HG03442 (cell line): ENCODE measurements at regions not wholly inside any gene's neighbourhood (a gene's known extent, or its start where the extent isn't known, plus 50 kb on each side); places are given as distances from the start of the nearest gene placed in this dataset.
"Not testable (repeated sequence)": the region's sequence is repeated elsewhere in the genome, so short reads cannot be mapped to it uniquely, and the experiment has no call there.

ENCODE experiments used
- ATAC-seq: cut with Tn5 transposase; IDR thresholded peaks from one replicate; pipeline ENCODE4 v1.9.1; 2021; ENCODE audit warnings: mild to moderate bottlenecking, moderate library complexity; ENCODE audit not compliant: unreplicated experiment

DNA sequence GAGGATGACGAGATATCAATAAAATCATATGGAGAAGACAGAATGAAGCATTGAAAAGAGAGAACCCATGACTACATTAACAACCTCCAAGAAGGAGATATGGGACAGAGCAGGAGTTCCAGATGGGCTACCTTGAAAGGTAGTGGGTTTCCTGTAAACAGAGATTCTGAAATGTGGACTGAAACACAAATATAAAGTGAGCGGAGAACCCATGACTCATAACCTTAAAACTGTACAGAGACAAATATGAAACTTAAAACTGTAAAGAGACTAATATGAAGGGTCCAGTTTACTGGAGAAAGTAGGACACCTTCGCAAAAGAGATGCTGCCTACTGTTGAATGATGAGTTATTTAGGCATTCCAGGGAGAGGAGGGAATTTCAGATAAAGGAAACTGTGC lies 383.7 kb downstream of the CAAP1 start:
- ATAC-seq: no peak

- ATAC-seq: no peak
Measured at GRCh38 chr9:26504057-26504456, 388.5 kb downstream of the CAAP1 start.

DNA sequence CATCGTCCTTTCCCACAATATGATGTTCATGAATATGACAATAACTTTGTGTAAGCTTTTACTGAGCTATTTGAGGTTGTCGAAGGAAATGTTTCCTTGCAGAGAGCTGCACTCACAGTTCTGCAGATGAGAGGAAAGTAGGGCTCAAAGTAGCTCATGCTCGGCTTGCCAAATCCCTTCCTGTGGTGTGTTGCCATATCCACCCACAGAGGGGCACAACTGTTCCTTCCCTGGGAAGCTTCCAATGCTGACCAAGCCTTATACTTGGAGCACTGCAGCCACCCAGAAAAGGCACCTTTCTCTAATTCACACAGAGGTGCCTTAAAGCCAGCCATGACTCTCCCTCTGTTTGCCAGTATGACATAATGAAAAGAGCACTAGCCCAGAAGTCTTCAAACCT lies 390.3 kb downstream of the CAAP1 start:
- ATAC-seq: no peak

- no peak for ATAC-seq
Measured at GRCh38 chr9:26500471-26500870, 392.1 kb downstream of the CAAP1 start.

DNA sequence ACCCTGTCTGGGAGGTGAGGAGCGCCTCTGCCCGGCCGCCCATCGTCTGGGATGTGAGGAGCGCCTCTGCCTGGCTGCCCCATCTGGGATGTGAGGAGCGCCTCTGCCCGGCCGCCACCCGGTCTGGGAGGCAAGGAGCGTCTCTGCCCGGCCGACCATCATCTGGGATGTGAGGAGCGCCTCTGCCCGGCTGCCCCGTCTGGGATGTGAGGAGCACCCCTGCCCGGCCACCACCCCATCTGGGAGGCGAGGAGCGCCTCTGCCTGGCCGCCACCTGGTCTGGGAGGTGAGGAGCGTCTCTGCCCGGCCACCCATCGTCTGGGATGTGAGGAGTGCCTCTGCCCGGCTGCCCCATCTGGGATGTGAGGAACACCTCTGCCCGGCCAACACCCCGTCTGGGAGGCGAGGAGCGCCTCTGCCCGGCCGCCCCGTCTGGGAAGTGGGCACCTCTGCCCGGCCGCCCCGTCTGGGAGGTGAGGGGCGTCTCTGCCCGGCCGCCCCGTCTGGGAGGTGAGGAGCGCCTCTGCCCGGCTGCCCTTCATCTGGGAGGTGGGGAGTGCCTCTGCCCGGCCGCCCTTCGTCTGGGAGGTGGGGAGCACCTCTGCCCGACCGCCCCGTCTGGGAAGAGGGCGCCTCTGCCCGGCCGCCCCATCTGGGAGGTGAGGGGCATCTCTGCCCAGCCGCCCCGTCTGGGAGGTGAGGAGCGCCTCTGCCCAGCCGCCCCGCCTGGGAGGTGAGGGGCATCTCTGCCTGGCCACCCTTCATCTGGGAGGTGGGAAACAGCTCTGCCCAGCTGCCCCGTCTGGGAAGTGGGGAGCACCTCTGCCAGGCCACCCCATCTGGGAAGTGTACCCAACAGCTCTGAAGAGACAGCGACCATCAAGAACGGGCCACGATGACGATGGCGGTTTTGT lies 399.7 kb downstream of the CAAP1 start:
- ATAC-seq: not testable (repeated sequence)

DNA sequence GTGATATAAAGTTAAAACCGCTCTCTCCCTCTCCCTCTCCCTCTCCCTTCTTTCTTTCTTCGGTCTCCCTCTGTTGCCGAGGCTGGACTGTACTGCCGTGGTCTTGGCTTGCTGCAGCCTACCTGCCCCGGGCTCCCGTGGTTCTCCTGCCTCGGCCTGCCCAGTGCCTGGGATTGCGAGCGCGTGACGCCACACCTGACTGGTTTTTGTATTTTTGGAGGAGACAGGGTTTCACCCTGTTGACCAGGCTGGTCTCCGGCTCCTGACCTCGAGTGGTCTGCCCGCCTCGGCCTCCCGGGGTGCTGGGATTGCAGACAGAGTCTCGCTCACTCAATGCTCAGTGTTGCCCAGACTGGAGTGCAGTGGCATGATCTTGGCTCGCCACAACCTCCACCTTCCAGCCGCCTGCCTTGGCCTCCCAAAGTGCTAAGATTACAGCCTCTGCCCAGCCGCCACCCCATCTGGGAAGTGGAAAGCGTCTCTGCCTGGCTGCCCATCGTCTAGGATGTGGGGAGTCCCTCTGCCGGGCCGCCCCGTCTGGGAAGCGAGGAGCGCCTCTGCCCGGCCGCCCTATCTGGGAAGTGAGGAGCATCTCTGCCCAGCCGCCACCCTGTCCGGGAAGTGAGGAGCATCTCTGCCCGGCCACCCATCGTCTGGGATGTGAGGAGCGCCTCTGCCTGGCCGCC lies 400.5 kb downstream of the CAAP1 start:
- ATAC-seq: not testable (repeated sequence)

DNA sequence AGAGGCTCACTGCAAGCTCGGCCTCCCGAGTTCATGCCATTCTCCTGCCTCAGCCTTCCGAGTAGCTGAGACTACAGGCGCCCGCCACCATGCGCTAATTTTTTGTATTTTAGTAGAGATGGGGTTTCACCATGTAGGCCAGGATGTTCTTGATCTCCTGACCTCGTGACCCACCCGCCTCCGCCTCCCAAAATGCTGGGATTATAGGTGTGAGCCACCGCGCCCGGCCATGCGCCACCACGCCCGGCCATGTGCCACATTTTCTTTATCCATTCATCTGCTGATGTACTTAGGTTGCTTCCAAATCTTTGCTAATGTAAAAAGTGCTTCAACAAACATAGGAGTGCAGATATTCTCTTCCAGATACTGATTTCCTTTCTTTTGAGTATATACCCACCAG lies 408.6 kb downstream of the CAAP1 start:
- ATAC-seq: no peak

- ATAC-seq: no peak
Measured at GRCh38 chr9:26477963-26478362, 414.6 kb downstream of the CAAP1 start.

- no peak for ATAC-seq
Measured at GRCh38 chr9:26471261-26471660, 421.3 kb downstream of the CAAP1 start.

DNA sequence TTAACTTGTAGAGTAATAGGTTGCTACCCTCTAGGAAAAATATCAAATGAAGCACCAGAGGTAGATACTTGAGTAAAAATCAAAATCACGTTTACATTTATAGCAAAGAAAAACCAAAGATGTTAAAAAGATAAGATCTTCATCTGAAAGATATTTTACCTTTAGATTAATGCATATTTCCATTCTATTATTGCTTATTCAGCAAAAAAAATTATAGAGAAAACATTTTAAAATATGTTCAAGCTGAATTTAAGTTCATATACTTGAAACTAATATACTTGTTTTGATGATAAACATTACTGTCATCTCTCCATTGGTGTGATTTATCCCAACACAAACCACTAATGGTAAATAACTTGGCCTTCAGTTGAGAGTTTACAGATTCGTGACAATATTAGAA lies 422.3 kb downstream of the CAAP1 start:
- no peak for ATAC-seq

DNA sequence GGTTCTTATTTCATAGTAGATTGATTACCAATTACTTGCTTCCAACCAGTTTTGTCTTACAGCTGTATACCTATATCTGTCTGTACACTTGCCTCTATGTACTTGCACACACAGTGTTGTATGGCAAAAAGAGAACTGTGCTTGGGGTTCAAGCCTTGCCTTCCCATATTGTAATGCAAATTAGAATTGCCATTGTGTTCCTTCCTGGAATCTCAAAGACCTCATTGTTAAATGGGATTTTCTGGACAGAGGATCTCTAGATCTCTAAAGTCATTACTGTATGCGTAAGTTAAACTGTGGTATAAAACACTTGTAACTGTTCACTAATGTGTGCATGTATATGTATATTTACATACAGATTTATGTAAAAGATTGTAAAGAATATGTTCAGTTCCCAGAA lies 428.8 kb downstream of the CAAP1 start:
- no peak for ATAC-seq

DNA sequence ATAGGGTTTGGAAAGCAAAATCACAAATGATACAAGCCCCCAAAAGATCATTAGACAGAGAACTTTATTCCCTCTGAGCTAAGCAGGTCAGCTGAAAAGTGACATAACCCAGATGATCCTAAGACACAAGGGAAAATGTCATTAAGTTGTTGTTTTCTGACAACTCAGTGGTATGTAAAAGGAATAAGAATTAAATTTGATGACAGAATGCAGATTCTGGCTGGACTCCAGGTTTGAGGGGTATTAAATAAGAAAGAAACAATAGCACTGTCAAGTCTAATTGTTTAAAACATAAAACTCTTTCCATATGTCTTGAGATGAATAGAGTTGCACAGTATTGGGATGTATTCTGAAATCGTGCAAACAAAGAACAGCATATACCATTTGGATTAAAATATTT lies 429.9 kb downstream of the CAAP1 start:
- ATAC-seq: no peak

DNA sequence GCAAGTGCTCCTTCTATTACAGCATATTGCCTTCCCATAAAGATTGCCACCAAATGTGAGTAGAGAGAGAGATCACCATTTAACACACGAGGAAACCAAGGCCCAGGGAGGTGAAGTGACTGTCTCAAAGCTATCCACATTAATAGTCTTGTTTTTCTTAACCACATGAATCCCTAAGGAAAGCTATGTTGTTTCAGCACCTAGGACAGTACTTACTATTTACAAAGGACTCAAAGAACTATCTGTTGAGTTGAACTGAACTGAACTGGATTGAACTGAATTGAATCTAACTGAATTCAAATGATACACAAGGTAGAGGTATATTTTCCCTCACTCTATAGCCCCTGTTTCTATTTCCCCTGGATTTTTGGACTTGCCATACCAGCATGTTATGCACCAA lies 430.4 kb downstream of the CAAP1 start:
- ATAC-seq: no peak

DNA sequence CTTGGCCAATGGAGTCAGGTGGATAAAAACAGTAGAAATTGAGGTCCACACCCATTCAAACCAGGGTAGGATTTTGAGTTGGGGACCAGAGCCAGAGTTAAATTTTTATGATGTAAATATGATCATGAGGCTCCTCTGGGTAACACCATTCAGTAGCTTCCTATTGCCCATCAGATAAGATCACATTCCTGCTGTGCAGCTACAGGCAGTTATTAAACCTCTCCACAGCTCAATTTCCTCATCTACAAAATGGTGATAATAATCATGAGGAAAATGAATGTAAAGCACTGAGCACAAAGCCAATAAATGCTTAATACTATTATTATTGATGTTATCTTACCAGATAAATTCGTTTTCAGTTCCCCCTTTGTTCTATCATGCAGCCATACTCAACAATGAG lies 432.0 kb downstream of the CAAP1 start:
- ATAC-seq: no peak

GRCh38 chr9:26459959-26460358 lies 432.6 kb downstream of the CAAP1 start:
- ATAC-seq: no peak

- no peak for ATAC-seq
Measured at GRCh38 chr9:26458054-26458453, 434.5 kb downstream of the CAAP1 start.

GRCh38 chr9:26457151-26457550 lies 435.5 kb downstream of the CAAP1 start:
- ATAC-seq: no peak

DNA sequence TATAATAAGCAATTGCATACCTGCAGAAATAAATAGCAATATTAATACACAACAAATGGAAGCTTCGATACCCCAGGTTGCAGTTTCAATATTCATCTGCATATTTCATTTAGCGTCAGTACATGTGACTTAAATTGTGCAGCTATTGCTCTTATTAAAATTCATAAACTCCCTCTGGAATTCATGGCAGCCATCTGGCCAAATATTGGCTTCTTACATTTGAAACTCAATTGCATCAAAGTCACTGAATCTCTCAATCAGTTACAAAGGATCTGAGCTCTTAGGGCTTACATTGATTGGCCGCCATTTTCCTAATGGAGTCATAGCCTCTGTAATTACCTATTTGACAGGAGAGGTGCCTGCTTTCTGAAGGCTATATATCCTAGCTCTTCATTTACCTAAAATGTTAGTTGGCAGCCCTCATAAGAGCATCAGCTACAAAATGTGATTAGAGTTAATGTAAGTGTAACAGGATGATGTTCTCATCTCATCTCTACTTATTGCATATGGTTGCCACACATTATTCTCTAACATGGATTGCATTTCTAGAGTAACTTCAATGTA lies 453.5 kb downstream of the CAAP1 start:
- ATAC-seq: no peak

DNA sequence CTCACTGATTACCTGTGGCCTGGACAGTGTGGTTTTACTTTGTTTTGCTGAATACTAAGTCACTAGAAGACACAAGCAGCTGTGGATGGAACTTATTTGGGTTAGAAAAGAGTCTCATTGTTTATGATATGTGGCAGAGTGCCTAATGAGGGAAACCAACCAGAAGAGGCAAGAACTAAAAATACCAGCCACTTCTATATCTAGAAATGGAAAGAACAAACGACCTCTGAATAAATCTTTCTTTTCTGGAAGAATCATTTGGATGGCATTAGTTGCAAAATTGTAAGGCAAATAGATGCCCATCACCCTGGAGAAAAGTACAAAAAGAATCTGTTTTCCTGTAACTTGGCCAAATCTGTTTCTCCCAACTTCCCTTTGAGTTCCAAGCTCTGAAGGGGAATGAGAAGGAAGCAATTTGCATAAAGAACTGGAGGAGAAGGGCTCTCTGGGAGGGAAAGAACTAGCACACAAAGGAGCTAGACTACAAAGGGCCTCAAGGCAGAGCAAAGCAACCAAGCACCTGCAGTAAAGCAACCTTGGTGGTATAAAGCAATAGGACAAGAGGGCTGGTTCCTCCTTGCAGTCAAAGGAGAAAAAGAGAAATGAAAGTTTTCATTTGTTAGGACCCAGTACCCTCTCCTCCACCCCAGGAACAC lies 455.4 kb downstream of the CAAP1 start:
- no peak for ATAC-seq

GRCh38 chr9:26426551-26427131 lies 466.0 kb downstream of the CAAP1 start:
- ATAC-seq: no peak

- no peak for ATAC-seq
Measured at GRCh38 chr9:26418480-26418879, 474.1 kb downstream of the CAAP1 start.
